A549 (cell line): ENCODE measurements at regions not wholly inside any gene's neighbourhood (a gene's known extent, or its start where the extent isn't known, plus 50 kb on each side); places are given as distances from the start of the nearest gene placed in this dataset.

ENCODE experiments used
- CHD2 ChIP-seq: fragments of 150-350 bp; IDR thresholded peaks from 2 replicates; pipeline ENCODE4 v1.6.1; 2014; ENCODE audit warnings: low read length; ENCODE audit not compliant: partially characterized antibody
- EHMT2 ChIP-seq: fragments of 200-600 bp; sonication (generic); IDR thresholded peaks from 2 replicates; pipeline ENCODE4 v1.6.1; 2016; ENCODE audit warnings: antibody characterized with exemption, low read depth, mild to moderate bottlenecking, moderate library complexity
- MAFK ChIP-seq: fragments of 450-650 bp; IDR thresholded peaks from 2 replicates; pipeline ENCODE4 v1.6.1; 2014; ENCODE audit not compliant: partially characterized antibody
- PBX3 ChIP-seq: IDR thresholded peaks from 2 replicates; pipeline ENCODE4 v1.6.1; 2012
- POLR2AphosphoS2 ChIP-seq: conservative IDR thresholded peaks from 2 replicates; pipeline ENCODE4 v1.6.1; 2012; ENCODE audit warnings: low read length, improper control_type of control experiment, inconsistent platforms
- RAD21 ChIP-seq, 2 experiments: fragments of >200 bp in 1 of 2; sonication (Bioruptor Twin) in 1 of 2; formaldehyde crosslinking in 1 of 2; IDR thresholded peaks in 1 of 2; conservative IDR thresholded peaks in 1 of 2; 2 replicates in 1 of 2; 3 replicates in 1 of 2; pipeline ENCODE4 v1.6.1; 2012 to 2018; ENCODE audit warnings: inconsistent platforms in 1 of 2
- ZFP36 ChIP-seq: fragments of 450-650 bp; IDR thresholded peaks from 2 replicates; pipeline ENCODE4 v1.6.1; 2014; ENCODE audit warnings: borderline replicate concordance; ENCODE audit not compliant: partially characterized antibody
- TF ChIP-seq, protein P1 (sequence below): fragments of >200 bp; sonication (Bioruptor Twin); formaldehyde crosslinking; IDR thresholded peaks from 3 replicates; pipeline ENCODE4 v1.5.1; 2016

GRCh38 chr14:26860111-26860510 lies 262.3 kb upstream of the NOVA1 start:
- TF ChIP-seq, protein P1, sequence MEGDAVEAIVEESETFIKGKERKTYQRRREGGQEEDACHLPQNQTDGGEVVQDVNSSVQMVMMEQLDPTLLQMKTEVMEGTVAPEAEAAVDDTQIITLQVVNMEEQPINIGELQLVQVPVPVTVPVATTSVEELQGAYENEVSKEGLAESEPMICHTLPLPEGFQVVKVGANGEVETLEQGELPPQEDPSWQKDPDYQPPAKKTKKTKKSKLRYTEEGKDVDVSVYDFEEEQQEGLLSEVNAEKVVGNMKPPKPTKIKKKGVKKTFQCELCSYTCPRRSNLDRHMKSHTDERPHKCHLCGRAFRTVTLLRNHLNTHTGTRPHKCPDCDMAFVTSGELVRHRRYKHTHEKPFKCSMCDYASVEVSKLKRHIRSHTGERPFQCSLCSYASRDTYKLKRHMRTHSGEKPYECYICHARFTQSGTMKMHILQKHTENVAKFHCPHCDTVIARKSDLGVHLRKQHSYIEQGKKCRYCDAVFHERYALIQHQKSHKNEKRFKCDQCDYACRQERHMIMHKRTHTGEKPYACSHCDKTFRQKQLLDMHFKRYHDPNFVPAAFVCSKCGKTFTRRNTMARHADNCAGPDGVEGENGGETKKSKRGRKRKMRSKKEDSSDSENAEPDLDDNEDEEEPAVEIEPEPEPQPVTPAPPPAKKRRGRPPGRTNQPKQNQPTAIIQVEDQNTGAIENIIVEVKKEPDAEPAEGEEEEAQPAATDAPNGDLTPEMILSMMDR: no peak
- TF ChIP-seq ZFP36 (no peak), POLR2AphosphoS2 (no peak), RAD21 (conservative IDR thresholded peaks at IDR 0.05 in 1 of 2, IDR thresholded peaks at IDR 0.05 in 1 of 2) (no peak), EHMT2 (no peak), CHD2 (no peak), MAFK (no peak), PBX3 (no peak)
